Stimulated activated naive CD8-positive, alpha-beta T cell treated with anti-CD3 and anti-CD28 coated beads, Interleukin-15, amount 100 ng/mL, for 72 hours (primary cell): ENCODE measurements at regions not wholly inside any gene's neighbourhood (a gene's known extent, or its start where the extent isn't known, plus 50 kb on each side); places are given as distances from the start of the nearest gene placed in this dataset.

Experiments
- ATAC-seq: fragments of 150-1000 bp; cut with Tn5 transposase; 2 replicates; pipeline ENCODE4 v1.10.0; 2021; ENCODE audit warnings: mild to moderate bottlenecking, moderate library complexity
- DNase-seq, 2 donors: peaks; one replicate each; pipeline ENCODE4 v3.0.0; 2021 to 2022
- H3K27ac Mint-ChIP-seq, 2 donors: one replicate each; pipeline ENCODE4 v1.8.0; 2022; ENCODE audit warnings: mild to moderate bottlenecking in 2 of 2, mixed read lengths in 2 of 2, moderate library complexity in 2 of 2
- H3K27me3 Mint-ChIP-seq: one replicate; pipeline ENCODE4 v1.8.0; 2022; ENCODE audit warnings: mixed read lengths
- H3K4me1 Mint-ChIP-seq: one replicate; pipeline ENCODE4 v1.8.0; 2022; ENCODE audit warnings: mild to moderate bottlenecking, mixed read lengths
- H3K4me3 Mint-ChIP-seq, 2 donors: one replicate each; pipeline ENCODE4 v1.8.0; 2022; ENCODE audit warnings: mild to moderate bottlenecking in 2 of 2, mixed read lengths in 2 of 2, moderate library complexity in 1 of 2
- H3K9me3 Mint-ChIP-seq, 2 donors: one replicate each; pipeline ENCODE4 v1.8.0; 2022; ENCODE audit warnings: mixed read lengths in 2 of 2

GRCh38 chr10:33410860-33411234 is 76.4 kb upstream of the NRP1 start:
- H3K27me3 Mint-ChIP-seq, result peaks cover 61% of the 10 kb centered on the region
- H3K4me3 Mint-ChIP-seq, result no peak overlapping the region
- peaks cover 0 to 4% of the 10 kb centered on the region in 2 donors for H3K9me3 Mint-ChIP-seq
- ATAC-seq, result no peak
- DNase-seq, result no peak
- H3K4me1 Mint-ChIP-seq, result no peaks in the 10 kb centered on the region
- no peak overlapping the region for H3K27ac Mint-ChIP-seq

- ATAC-seq, result no peak
- H3K27me3 Mint-ChIP-seq, result peaks cover 64% of the 10 kb centered on the region
- H3K4me1 Mint-ChIP-seq, result no peaks in the 10 kb centered on the region
- H3K9me3 Mint-ChIP-seq, result peaks cover 0 to 4% of the 10 kb centered on the region in 2 donors
- no peak for DNase-seq
- no peak overlapping the region for H3K27ac Mint-ChIP-seq
- H3K4me3 Mint-ChIP-seq, result no peak overlapping the region
Measured at GRCh38 chr10:33410096-33410859, 75.8 kb upstream of the NRP1 start.

GRCh38 chr10:33406596-33406995 is 72.1 kb upstream of the NRP1 start:
- no peaks in the 10 kb centered on the region for H3K4me1 Mint-ChIP-seq
- H3K4me3 Mint-ChIP-seq, result no peak overlapping the region
- ATAC-seq (no peak), DNase-seq (no peak)
- H3K9me3 Mint-ChIP-seq, result peaks cover 0 to 4% of the 10 kb centered on the region in 2 donors
- peaks cover 60% of the 10 kb centered on the region for H3K27me3 Mint-ChIP-seq
- H3K27ac Mint-ChIP-seq, result no peak overlapping the region

GRCh38 chr10:33402220-33403073 is 68.0 kb upstream of the NRP1 start:
- Mint-ChIP-seq H3K9me3 (peaks cover 4 to 6% of the 10 kb centered on the region in 2 donors), H3K27ac (peak overlapping the region in 1 of 2 donors; percentile 7), H3K27me3 (peaks cover 41% of the 10 kb centered on the region), H3K4me3 (no peak overlapping the region), H3K4me1 (no peaks in the 10 kb centered on the region)
- DNase-seq, result no peak
- no peak for ATAC-seq

GRCh38 chr10:33401300-33401699 is 66.8 kb upstream of the NRP1 start:
- Mint-ChIP-seq H3K4me1 (no peaks in the 10 kb centered on the region), H3K27me3 (peaks cover 32% of the 10 kb centered on the region), H3K27ac (no peak overlapping the region), H3K4me3 (no peak overlapping the region), H3K9me3 (peaks cover 6 to 14% of the 10 kb centered on the region in 2 donors)
- DNase-seq, result no peak
- ATAC-seq, result no peak

- Mint-ChIP-seq H3K9me3 (peaks cover 6 to 14% of the 10 kb centered on the region in 2 donors), H3K27ac (no peak overlapping the region), H3K27me3 (peaks cover 24% of the 10 kb centered on the region), H3K4me3 (no peak overlapping the region), H3K4me1 (no peaks in the 10 kb centered on the region)
- no peak for DNase-seq
- ATAC-seq, result no peak
Measured at GRCh38 chr10:33398796-33399195, 64.3 kb upstream of the NRP1 start.

- ATAC-seq (no peak), DNase-seq (no peak)
- H3K27me3 Mint-ChIP-seq, result peaks cover 13% of the 10 kb centered on the region
Measured at GRCh38 chr10:33396938-33397337, 62.5 kb upstream of the NRP1 start.

GRCh38 chr10:33396279-33396678 is 61.8 kb upstream of the NRP1 start:
- Mint-ChIP-seq H3K27me3 (peaks cover 13% of the 10 kb centered on the region), H3K9me3 (peaks cover 6 to 14% of the 10 kb centered on the region in 2 donors), H3K4me1 (no peaks in the 10 kb centered on the region), H3K27ac (no peak overlapping the region), H3K4me3 (no peak overlapping the region)
- DNase-seq, result no peak
- ATAC-seq, result no peak

More at GRCh38 chr10:33396938-33397337, 62.5 kb upstream of the NRP1 start:
- H3K27ac Mint-ChIP-seq, result no peak overlapping the region
- no peaks in the 10 kb centered on the region for H3K4me1 Mint-ChIP-seq
- no peak overlapping the region for H3K4me3 Mint-ChIP-seq
- peaks cover 6 to 14% of the 10 kb centered on the region in 2 donors for H3K9me3 Mint-ChIP-seq

- Mint-ChIP-seq H3K27me3 (peaks cover 4% of the 10 kb centered on the region), H3K9me3 (peaks cover 6 to 14% of the 10 kb centered on the region in 2 donors), H3K4me3 (no peak overlapping the region), H3K27ac (no peak overlapping the region), H3K4me1 (no peaks in the 10 kb centered on the region)
- ATAC-seq (no peak), DNase-seq (no peak)
Measured at GRCh38 chr10:33395201-33395600, 60.7 kb upstream of the NRP1 start.

- ATAC-seq (no peak), DNase-seq (no peak)
- H3K4me1 Mint-ChIP-seq, result no peaks in the 10 kb centered on the region
- H3K4me3 Mint-ChIP-seq, result no peak overlapping the region
- peaks cover 14% of the 10 kb centered on the region for H3K27me3 Mint-ChIP-seq
- H3K27ac Mint-ChIP-seq, result no peak overlapping the region
- H3K9me3 Mint-ChIP-seq, result peaks cover 6 to 10% of the 10 kb centered on the region in 2 donors
Measured at GRCh38 chr10:33392706-33393105, 58.2 kb upstream of the NRP1 start.

GRCh38 chr10:33391611-33392465 is 57.4 kb upstream of the NRP1 start:
- no peaks in the 10 kb centered on the region for H3K4me1 Mint-ChIP-seq
- peaks cover 14% of the 10 kb centered on the region for H3K27me3 Mint-ChIP-seq
- H3K27ac Mint-ChIP-seq, result no peak overlapping the region
- H3K9me3 Mint-ChIP-seq, result peaks cover under 1 to 1% of the 10 kb centered on the region in 2 donors
- no peak overlapping the region for H3K4me3 Mint-ChIP-seq
- DNase-seq, result no peak
- ATAC-seq, result no peak

GRCh38 chr10:33390046-33390445 is 55.6 kb upstream of the NRP1 start:
- ATAC-seq, result no peak
- Mint-ChIP-seq H3K27ac (no peak overlapping the region), H3K4me3 (no peak overlapping the region), H3K27me3 (peaks cover 27% of the 10 kb centered on the region), H3K9me3 (no peaks in the 10 kb centered on the region), H3K4me1 (no peaks in the 10 kb centered on the region)
- DNase-seq, result no peak

GRCh38 chr10:33388785-33389184 is 54.3 kb upstream of the NRP1 start:
- ATAC-seq, result no peak
- Mint-ChIP-seq H3K4me1 (no peaks in the 10 kb centered on the region), H3K27ac (no peak overlapping the region), H3K4me3 (no peak overlapping the region), H3K27me3 (peaks cover 31% of the 10 kb centered on the region), H3K9me3 (no peaks in the 10 kb centered on the region)
- DNase-seq, result no peak

GRCh38 chr10:33388382-33388781 is 53.9 kb upstream of the NRP1 start:
- ATAC-seq (no peak), DNase-seq (no peak)
- no peaks in the 10 kb centered on the region for H3K9me3 Mint-ChIP-seq
- peaks cover 35% of the 10 kb centered on the region for H3K27me3 Mint-ChIP-seq
- H3K4me1 Mint-ChIP-seq, result no peaks in the 10 kb centered on the region
- H3K4me3 Mint-ChIP-seq, result no peak overlapping the region
- no peak overlapping the region for H3K27ac Mint-ChIP-seq

GRCh38 chr10:33387720-33388119 is 53.3 kb upstream of the NRP1 start:
- Mint-ChIP-seq H3K4me3 (no peak overlapping the region), H3K27ac (no peak overlapping the region), H3K27me3 (peaks cover 38% of the 10 kb centered on the region), H3K4me1 (no peaks in the 10 kb centered on the region), H3K9me3 (no peaks in the 10 kb centered on the region)
- DNase-seq (no peak), ATAC-seq (no peak)
